Large intestine (tissue), 3 donors: ENCODE measurements at regions not wholly inside any gene's neighbourhood (a gene's known extent, or its start where the extent isn't known, plus 50 kb on each side); places are given as distances from the start of the nearest gene placed in this dataset.
"Not testable (repeated sequence)": the region's sequence is repeated elsewhere in the genome, so short reads cannot be mapped to it uniquely, and the experiment has no call there.

Source experiments
- DNase-seq, 2 donors: peaks; one replicate each; pipeline versions ENCODE4 v3.0.0 to v3.0.0-alpha.2; 2013
- H3K27ac ChIP-seq: one replicate; pipeline ENCODE4 v1.5.1; 2013; ENCODE audit warnings: low read length
- H3K27me3 ChIP-seq: 2 replicates; pipeline ENCODE4 v1.6.1; 2013; ENCODE audit warnings: low read length; ENCODE audit not compliant: control insufficient read depth, insufficient read depth
- H3K36me3 ChIP-seq: 2 replicates; pipeline ENCODE4 v1.6.1; 2013; ENCODE audit warnings: low read length; ENCODE audit not compliant: control insufficient read depth, insufficient read depth
- H3K4me1 ChIP-seq: one replicate; pipeline ENCODE4 v1.6.1; 2013; ENCODE audit warnings: low read length; ENCODE audit not compliant: control insufficient read depth, insufficient read depth
- H3K4me3 ChIP-seq: one replicate; pipeline ENCODE4 v1.5.1; 2013; ENCODE audit warnings: low read length
- H3K9me3 ChIP-seq: one replicate; pipeline ENCODE4 v1.6.1; 2013; ENCODE audit warnings: mild to moderate bottlenecking, low read depth, low read length, moderate library complexity; ENCODE audit not compliant: control insufficient read depth
- WGBS: methylation state at CpG from one replicate; pipeline ENCODE4 v1.1.5; 2013; ENCODE audit warnings: low lambda C conversion rate; ENCODE audit not compliant: insufficient coverage; 5-methylcytosine and 5-hydroxymethylcytosine counted together

GRCh38 chr10:3372281-3372680, 199.7 kb upstream of the PITRM1 start:
- Histone ChIP-seq H3K9me3 (no peaks in the 10 kb centered on the region), H3K27ac (no peak overlapping the region), H3K36me3 (no peaks in the 10 kb centered on the region), H3K27me3 (no peaks in the 10 kb centered on the region), H3K4me3 (no peak overlapping the region), H3K4me1 (no peaks in the 10 kb centered on the region)
- DNase-seq = no peak
- no CpG with 5 or more reads among the region's 3 CpGs for WGBS

GRCh38 chr10:3371624-3372023, 199.0 kb upstream of the PITRM1 start:
- not testable (repeated sequence) for H3K4me3 ChIP-seq, H3K4me1 ChIP-seq, H3K27ac ChIP-seq, H3K27me3 ChIP-seq, H3K36me3 ChIP-seq, H3K9me3 ChIP-seq, DNase-seq

GRCh38 chr10:3366735-3367405, 194.3 kb upstream of the PITRM1 start:
- H3K4me1 ChIP-seq = no peaks in the 10 kb centered on the region
- H3K9me3 ChIP-seq = peaks cover under 1% of the 10 kb centered on the region
- no peaks in the 10 kb centered on the region for H3K36me3 ChIP-seq
- DNase-seq = no peak
- no peak overlapping the region for H3K27ac ChIP-seq
- H3K27me3 ChIP-seq = no peaks in the 10 kb centered on the region
- no peak overlapping the region for H3K4me3 ChIP-seq
- 100% methylated on average over 1 of the region's 6 CpGs for WGBS

- Histone ChIP-seq H3K27ac (no peak overlapping the region), H3K36me3 (no peaks in the 10 kb centered on the region), H3K27me3 (no peaks in the 10 kb centered on the region), H3K4me1 (no peaks in the 10 kb centered on the region), H3K4me3 (no peak overlapping the region), H3K9me3 (peaks cover 3% of the 10 kb centered on the region)
- 40% methylated on average over 1 of the region's 1 CpG for WGBS
- DNase-seq = no peak
These were observed 193.5 kb upstream of the PITRM1 start for GRCh38 chr10:3366043-3366442.

- peak in 1 of 2 donors; percentile 49 for DNase-seq
These were observed 193.0 kb upstream of the PITRM1 start for GRCh38 chr10:3365630-3366029.

GRCh38 chr10:3364768-3365480, 192.3 kb upstream of the PITRM1 start:
- no peaks in the 10 kb centered on the region for H3K4me1 ChIP-seq
- no peaks in the 10 kb centered on the region for H3K36me3 ChIP-seq
- DNase-seq = peak in 1 of 2 donors; percentile 40
- 30% methylated on average over 2 of the region's 12 CpGs for WGBS
- H3K4me3 ChIP-seq = no peak overlapping the region
- H3K9me3 ChIP-seq = peaks cover 3% of the 10 kb centered on the region
- H3K27me3 ChIP-seq = no peaks in the 10 kb centered on the region
- no peak overlapping the region for H3K27ac ChIP-seq

More at GRCh38 chr10:3365630-3366029, 193.0 kb upstream of the PITRM1 start:
- no peak overlapping the region for H3K27ac ChIP-seq
- H3K36me3 ChIP-seq = no peaks in the 10 kb centered on the region
- no peaks in the 10 kb centered on the region for H3K27me3 ChIP-seq
- no peaks in the 10 kb centered on the region for H3K4me1 ChIP-seq
- WGBS = no CpG with 5 or more reads among the region's 7 CpGs
- peaks cover 3% of the 10 kb centered on the region for H3K9me3 ChIP-seq
- no peak overlapping the region for H3K4me3 ChIP-seq

GRCh38 chr10:3363311-3364045, 190.9 kb upstream of the PITRM1 start:
- Histone ChIP-seq H3K36me3 (no peaks in the 10 kb centered on the region), H3K4me3 (no peak overlapping the region), H3K27me3 (no peaks in the 10 kb centered on the region), H3K27ac (no peak overlapping the region), H3K9me3 (peaks cover 3% of the 10 kb centered on the region), H3K4me1 (no peaks in the 10 kb centered on the region)
- WGBS = 83% methylated on average over 1 of the region's 4 CpGs
- no peak for DNase-seq

GRCh38 chr10:3362394-3362793, 189.8 kb upstream of the PITRM1 start:
- H3K4me3 ChIP-seq = no peak overlapping the region
- H3K9me3 ChIP-seq = peaks cover 3% of the 10 kb centered on the region
- DNase-seq = no peak
- no peaks in the 10 kb centered on the region for H3K36me3 ChIP-seq
- no peaks in the 10 kb centered on the region for H3K27me3 ChIP-seq
- no peak overlapping the region for H3K27ac ChIP-seq
- no peaks in the 10 kb centered on the region for H3K4me1 ChIP-seq

- WGBS = no CpG with 5 or more reads among the region's 3 CpGs
- H3K4me1 ChIP-seq = no peaks in the 10 kb centered on the region
- no peak overlapping the region for H3K27ac ChIP-seq
- H3K9me3 ChIP-seq = peaks cover 3% of the 10 kb centered on the region
- H3K4me3 ChIP-seq = no peak overlapping the region
- no peak for DNase-seq
- H3K36me3 ChIP-seq = no peaks in the 10 kb centered on the region
- no peaks in the 10 kb centered on the region for H3K27me3 ChIP-seq
These were observed 189.1 kb upstream of the PITRM1 start for GRCh38 chr10:3361640-3362039.

- no peaks in the 10 kb centered on the region for H3K4me1 ChIP-seq
- no peak for DNase-seq
- H3K27ac ChIP-seq = no peak overlapping the region
- no peaks in the 10 kb centered on the region for H3K36me3 ChIP-seq
- no peaks in the 10 kb centered on the region for H3K27me3 ChIP-seq
- H3K4me3 ChIP-seq = no peak overlapping the region
- WGBS = 93% methylated on average over 3 of the region's 4 CpGs
- H3K9me3 ChIP-seq = peaks cover 3% of the 10 kb centered on the region
These were observed 185.2 kb upstream of the PITRM1 start for GRCh38 chr10:3357737-3358136.
